ENCODE measurements at regions not wholly inside any gene's neighbourhood (a gene's known extent, or its start where the extent isn't known, plus 50 kb on each side); places are given as distances from the start of the nearest gene placed in this dataset.

- TF ChIP-seq EP300 (IDR thresholded peaks at IDR 0.05; ENCODE audit: borderline replicate concordance in 1 of 2, control insufficient read depth in 1 of 2, low read depth in 2 of 2, low read length in 2 of 2) (no peak), POLR2A (IDR thresholded peaks at IDR 0.05; ENCODE audit: low read depth, low read length) (no peak), MAX (IDR thresholded peaks at IDR 0.05; ENCODE audit: low read depth, low read length) (no peak), NRF1 (conservative IDR thresholded peaks at IDR 0.05; ENCODE audit: low read depth, low read length) (no peak), SREBF2 (IDR thresholded peaks at IDR 0.05; ENCODE audit: low read length) (no peak), GATAD2B (conservative IDR thresholded peaks at IDR 0.05; ENCODE audit: low read depth) (no peak), JUND (IDR thresholded peaks at IDR 0.05; ENCODE audit: low read depth, low read length) (no peak), POLR2AphosphoS5 (IDR thresholded peaks at IDR 0.05; ENCODE audit: low read length) (no peak), CTCF (IDR thresholded peaks at IDR 0.05 in 2 of 3, conservative IDR thresholded peaks at IDR 0.05 in 1 of 3; ENCODE audit: control insufficient read depth in 2 of 3, extremely low read depth in 1 of 3, insufficient read depth in 1 of 3, low read depth in 3 of 3, low read length in 3 of 3) (no peak), TCF7 (IDR thresholded peaks at IDR 0.05; ENCODE audit: borderline replicate concordance) (no peak), SP1 (IDR thresholded peaks at IDR 0.05; ENCODE audit: low read depth, low read length) (no peak)
Observed at GRCh38 chr5:116773926-116774325, 199.3 kb upstream of the SEMA6A start.

Data from GM12878 (cell line).